ENCODE measurements at regions not wholly inside any gene's neighbourhood (a gene's known extent, or its start where the extent isn't known, plus 50 kb on each side); places are given as distances from the start of the nearest gene placed in this dataset.
"Not testable (repeated sequence)": the region's sequence is repeated elsewhere in the genome, so short reads cannot be mapped to it uniquely, and the experiment has no call there.

DNA sequence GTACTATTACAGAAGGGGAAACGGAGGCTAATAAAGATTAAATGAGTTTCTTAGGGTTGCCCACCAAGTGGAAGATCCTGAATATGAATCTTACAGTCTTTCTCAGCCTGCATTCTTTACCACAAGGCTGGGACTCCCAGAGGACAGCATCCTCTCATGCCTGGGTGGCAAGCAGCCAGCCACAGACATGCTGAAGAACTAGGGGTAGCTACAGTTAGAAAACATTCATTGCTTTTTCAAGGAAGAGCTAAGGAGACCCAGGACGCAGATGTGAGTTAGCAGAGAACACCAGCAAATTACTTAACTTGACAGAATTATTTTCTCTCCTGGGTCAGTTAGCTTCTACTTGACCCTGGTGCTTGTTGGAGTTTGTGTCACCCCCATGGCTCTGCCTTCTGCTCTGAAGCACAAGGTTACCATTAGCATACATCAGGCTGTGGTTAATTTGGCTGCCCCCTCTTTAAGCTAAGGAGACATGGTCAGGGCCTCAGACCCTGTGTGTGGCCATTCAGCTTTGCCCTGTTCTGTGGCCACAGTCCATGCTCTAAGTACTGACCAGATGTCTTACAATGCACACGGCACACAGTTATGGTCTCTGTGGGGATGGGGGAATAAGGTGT, 132.3 kb upstream of the TNP1 start:
- H3K36me3 ChIP-seq (ENCODE audit: control insufficient read depth in 5 of 5, insufficient read depth in 5 of 5, low read length in 5 of 5), result no peaks in the 10 kb centered on the region
- H3K27ac ChIP-seq (ENCODE audit: low read depth, low read length), result no peak overlapping the region
- H3K9me3 ChIP-seq (ENCODE audit: control insufficient read depth in 5 of 5, low read length in 5 of 5), result no peaks in the 10 kb centered on the region
- H3K9ac ChIP-seq (ENCODE audit: low read length in 5 of 5), result no peak overlapping the region
- H3K4me3 ChIP-seq (ENCODE audit: low read depth in 1 of 5, low read length in 5 of 5), result no peak overlapping the region
- H3K4me1 ChIP-seq (ENCODE audit: control insufficient read depth in 5 of 5, insufficient read depth in 5 of 5, low read length in 5 of 5), result peaks cover 3 to 25% (median 21%) of the 10 kb centered on the region in 5 donors
- H3K27me3 ChIP-seq (ENCODE audit: control insufficient read depth in 5 of 5, insufficient read depth in 4 of 5, low read length in 5 of 5), result peaks cover 0 to 9% (median 0%) of the 10 kb centered on the region in 5 donors

DNA sequence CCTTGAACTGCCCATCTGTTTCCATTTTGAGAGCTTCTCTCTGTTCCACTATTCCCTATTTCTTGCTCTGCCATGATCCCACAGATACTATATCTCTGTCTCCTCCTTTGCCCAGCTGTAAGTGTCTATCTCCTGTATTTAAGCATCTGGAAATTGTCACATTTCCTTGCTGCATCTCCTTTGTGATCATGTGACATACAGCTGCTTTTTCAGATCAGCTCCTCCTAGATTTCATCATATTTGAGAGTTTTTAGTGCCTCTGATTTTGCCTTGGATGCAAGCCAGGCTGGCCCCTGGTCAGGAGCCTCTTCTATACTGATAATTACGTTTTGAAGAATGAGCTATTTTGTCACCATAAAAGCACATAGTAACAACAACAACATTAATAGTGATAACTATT, 131.7 kb upstream of the TNP1 start:
- H3K9ac ChIP-seq (ENCODE audit: low read length in 5 of 5), result no peak overlapping the region
- H3K27me3 ChIP-seq (ENCODE audit: control insufficient read depth in 5 of 5, insufficient read depth in 4 of 5, low read length in 5 of 5), result peaks cover 0 to 9% (median 0%) of the 10 kb centered on the region in 5 donors
- H3K9me3 ChIP-seq (ENCODE audit: control insufficient read depth in 5 of 5, low read length in 5 of 5), result no peaks in the 10 kb centered on the region
- peaks cover 3 to 30% (median 22%) of the 10 kb centered on the region in 5 donors for H3K4me1 ChIP-seq (ENCODE audit: control insufficient read depth in 5 of 5, insufficient read depth in 5 of 5, low read length in 5 of 5)
- H3K27ac ChIP-seq (ENCODE audit: low read depth, low read length), result no peak overlapping the region
- H3K4me3 ChIP-seq (ENCODE audit: low read depth in 1 of 5, low read length in 5 of 5), result no peak overlapping the region
- no peaks in the 10 kb centered on the region for H3K36me3 ChIP-seq (ENCODE audit: control insufficient read depth in 5 of 5, insufficient read depth in 5 of 5, low read length in 5 of 5)

GRCh38 chr2:216989340-216990129, 129.7 kb upstream of the TNP1 start:
- H3K9me3 ChIP-seq (ENCODE audit: control insufficient read depth in 5 of 5, low read length in 5 of 5), result no peaks in the 10 kb centered on the region
- peaks cover 0 to 9% (median 0%) of the 10 kb centered on the region in 5 donors for H3K27me3 ChIP-seq (ENCODE audit: control insufficient read depth in 5 of 5, insufficient read depth in 4 of 5, low read length in 5 of 5)
- no peak overlapping the region for H3K27ac ChIP-seq (ENCODE audit: low read depth, low read length)
- H3K4me1 ChIP-seq (ENCODE audit: control insufficient read depth in 5 of 5, insufficient read depth in 5 of 5, low read length in 5 of 5), result peaks cover 3 to 46% (median 24%) of the 10 kb centered on the region in 5 donors
- no peaks in the 10 kb centered on the region for H3K36me3 ChIP-seq (ENCODE audit: control insufficient read depth in 5 of 5, insufficient read depth in 5 of 5, low read length in 5 of 5)
- no peak overlapping the region for H3K9ac ChIP-seq (ENCODE audit: low read length in 5 of 5)
- H3K4me3 ChIP-seq (ENCODE audit: low read depth in 1 of 5, low read length in 5 of 5), result no peak overlapping the region

GRCh38 chr2:216987252-216987821, 127.5 kb upstream of the TNP1 start:
- H3K4me1 ChIP-seq (ENCODE audit: control insufficient read depth in 5 of 5, insufficient read depth in 5 of 5, low read length in 5 of 5), result peaks cover 3 to 45% (median 20%) of the 10 kb centered on the region in 5 donors
- H3K4me3 ChIP-seq (ENCODE audit: low read depth in 1 of 5, low read length in 5 of 5), result no peak overlapping the region
- peaks cover 0 to 6% (median 0%) of the 10 kb centered on the region in 5 donors for H3K27me3 ChIP-seq (ENCODE audit: control insufficient read depth in 5 of 5, insufficient read depth in 4 of 5, low read length in 5 of 5)
- no peaks in the 10 kb centered on the region for H3K36me3 ChIP-seq (ENCODE audit: control insufficient read depth in 5 of 5, insufficient read depth in 5 of 5, low read length in 5 of 5)
- H3K9me3 ChIP-seq (ENCODE audit: control insufficient read depth in 5 of 5, low read length in 5 of 5), result no peaks in the 10 kb centered on the region
- no peak overlapping the region for H3K27ac ChIP-seq (ENCODE audit: low read depth, low read length)
- H3K9ac ChIP-seq (ENCODE audit: low read length in 5 of 5), result no peak overlapping the region

- Histone ChIP-seq H3K4me3 (ENCODE audit: low read depth in 1 of 5, low read length in 5 of 5) (no peak overlapping the region), H3K36me3 (ENCODE audit: control insufficient read depth in 5 of 5, insufficient read depth in 5 of 5, low read length in 5 of 5) (no peaks in the 10 kb centered on the region), H3K4me1 (ENCODE audit: control insufficient read depth in 5 of 5, insufficient read depth in 5 of 5, low read length in 5 of 5) (peaks cover 0 to 41% (median 20%) of the 10 kb centered on the region in 5 donors), H3K9ac (ENCODE audit: low read length in 5 of 5) (peak overlapping the region in 1 of 5 donors; percentile 19), H3K9me3 (ENCODE audit: control insufficient read depth in 5 of 5, low read length in 5 of 5) (peaks cover 0 to 5% (median 0%) of the 10 kb centered on the region in 5 donors), H3K27ac (ENCODE audit: low read depth, low read length) (no peak overlapping the region), H3K27me3 (ENCODE audit: control insufficient read depth in 5 of 5, insufficient read depth in 4 of 5, low read length in 5 of 5) (no peaks in the 10 kb centered on the region)
Measured at GRCh38 chr2:216985658-216986141, 125.8 kb upstream of the TNP1 start.

GRCh38 chr2:216984937-216985336, 125.1 kb upstream of the TNP1 start:
- Histone ChIP-seq H3K4me1 (ENCODE audit: control insufficient read depth in 5 of 5, insufficient read depth in 5 of 5, low read length in 5 of 5) (peaks cover 0 to 41% (median 20%) of the 10 kb centered on the region in 5 donors), H3K27ac (ENCODE audit: low read depth, low read length) (no peak overlapping the region), H3K9ac (ENCODE audit: low read length in 5 of 5) (no peak overlapping the region), H3K4me3 (ENCODE audit: low read depth in 1 of 5, low read length in 5 of 5) (no peak overlapping the region), H3K27me3 (ENCODE audit: control insufficient read depth in 5 of 5, insufficient read depth in 4 of 5, low read length in 5 of 5) (no peaks in the 10 kb centered on the region), H3K36me3 (ENCODE audit: control insufficient read depth in 5 of 5, insufficient read depth in 5 of 5, low read length in 5 of 5) (no peaks in the 10 kb centered on the region), H3K9me3 (ENCODE audit: control insufficient read depth in 5 of 5, low read length in 5 of 5) (peaks cover 0 to 5% (median 0%) of the 10 kb centered on the region in 5 donors)

GRCh38 chr2:216981951-216982350, 122.1 kb upstream of the TNP1 start:
- H3K27me3 ChIP-seq (ENCODE audit: control insufficient read depth in 5 of 5, insufficient read depth in 4 of 5, low read length in 5 of 5); H3K9me3 ChIP-seq (ENCODE audit: control insufficient read depth in 5 of 5, low read length in 5 of 5): not testable (repeated sequence)

DNA sequence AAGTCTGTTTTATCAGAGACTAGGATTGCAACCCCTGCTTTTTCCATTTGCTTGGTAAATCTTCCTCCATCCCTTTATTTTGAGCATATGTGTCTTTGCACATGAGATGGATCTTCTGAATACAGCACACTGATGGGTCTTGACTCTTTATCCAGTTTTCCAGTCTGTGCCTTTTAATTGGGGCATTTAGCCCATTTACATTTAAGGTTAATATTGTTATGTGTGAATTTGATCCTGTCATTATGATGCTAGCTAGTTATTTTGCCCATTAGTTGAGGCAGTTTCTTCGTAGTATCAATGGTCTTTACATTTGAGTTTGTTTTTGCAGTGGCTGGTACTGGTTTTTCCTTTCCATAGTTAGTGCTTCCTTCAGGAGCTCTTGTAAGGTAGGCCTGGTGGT, 120.6 kb upstream of the TNP1 start:
- not testable (repeated sequence) for H3K9me3 ChIP-seq (ENCODE audit: control insufficient read depth in 5 of 5, low read length in 5 of 5); H3K27ac ChIP-seq (ENCODE audit: low read depth, low read length); H3K9ac ChIP-seq (ENCODE audit: low read length in 5 of 5); H3K27me3 ChIP-seq (ENCODE audit: control insufficient read depth in 5 of 5, insufficient read depth in 4 of 5, low read length in 5 of 5); H3K36me3 ChIP-seq (ENCODE audit: control insufficient read depth in 5 of 5, insufficient read depth in 5 of 5, low read length in 5 of 5); H3K4me3 ChIP-seq (ENCODE audit: low read depth in 1 of 5, low read length in 5 of 5)
- H3K4me1 ChIP-seq (ENCODE audit: control insufficient read depth in 5 of 5, insufficient read depth in 5 of 5, low read length in 5 of 5), result peaks cover 0 to 17% (median 7%) of the 10 kb centered on the region in 5 donors

More at GRCh38 chr2:216981951-216982350, 122.1 kb upstream of the TNP1 start:
- H3K4me3 ChIP-seq (ENCODE audit: low read depth in 1 of 5, low read length in 5 of 5); H3K27ac ChIP-seq (ENCODE audit: low read depth, low read length); H3K36me3 ChIP-seq (ENCODE audit: control insufficient read depth in 5 of 5, insufficient read depth in 5 of 5, low read length in 5 of 5); H3K9ac ChIP-seq (ENCODE audit: low read length in 5 of 5): not testable (repeated sequence)
- H3K4me1 ChIP-seq (ENCODE audit: control insufficient read depth in 5 of 5, insufficient read depth in 5 of 5, low read length in 5 of 5), result peaks cover 0 to 29% (median 10%) of the 10 kb centered on the region in 5 donors

DNA sequence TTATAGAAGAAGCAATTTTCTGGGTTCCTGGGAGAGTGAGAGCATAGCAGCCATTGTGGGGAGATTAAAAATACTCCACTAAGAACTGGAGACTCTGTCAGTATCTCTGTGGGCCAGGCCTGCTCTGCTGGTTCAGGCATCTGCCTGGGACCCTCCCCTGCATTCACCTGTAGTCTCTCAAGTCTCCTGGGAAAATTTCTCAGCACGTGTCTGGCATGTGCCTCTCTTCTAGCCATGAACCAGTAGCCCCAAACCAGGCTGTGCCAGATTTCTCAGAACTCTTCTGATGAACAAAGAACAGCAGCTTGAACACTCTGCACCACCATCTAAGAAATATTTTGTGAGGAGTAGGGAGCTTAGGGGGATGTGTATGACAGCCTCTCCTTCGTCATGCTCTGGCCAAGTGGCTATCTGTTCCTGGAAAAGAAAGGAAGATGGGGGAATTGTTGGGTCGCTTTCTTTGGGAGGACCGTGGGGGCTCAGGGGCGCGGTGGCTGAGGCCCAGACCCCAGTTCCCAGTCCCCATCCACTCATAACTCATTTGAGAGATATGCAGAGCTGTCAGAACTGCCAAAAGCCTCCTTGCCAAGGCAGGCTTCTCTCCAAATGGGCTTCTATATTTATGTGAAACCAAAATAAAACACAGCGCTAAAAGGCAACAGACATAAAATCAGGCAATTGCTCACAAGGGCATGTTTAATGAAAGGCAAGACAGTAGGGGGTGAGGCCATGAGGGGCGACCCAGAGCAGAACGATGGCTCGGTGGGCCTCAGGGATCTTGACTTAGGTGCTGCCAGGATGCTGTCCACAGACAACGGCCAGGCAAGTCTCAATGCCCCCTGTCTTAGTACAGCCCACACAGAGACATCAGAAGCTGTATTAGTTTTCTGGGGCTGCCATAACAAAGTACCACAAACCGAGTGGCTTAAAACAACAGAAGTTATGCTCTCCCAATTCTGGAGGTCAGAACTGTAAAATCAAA, 114.7 kb upstream of the TNP1 start:
- no peak overlapping the region for H3K27ac ChIP-seq (ENCODE audit: low read depth, low read length)
- H3K4me1 ChIP-seq (ENCODE audit: control insufficient read depth in 5 of 5, insufficient read depth in 5 of 5, low read length in 5 of 5), result peaks cover 8 to 36% (median 23%) of the 10 kb centered on the region in 5 donors
- peak overlapping the region in 1 of 5 donors; percentile 7 for H3K4me3 ChIP-seq (ENCODE audit: low read depth in 1 of 5, low read length in 5 of 5)
- H3K9me3 ChIP-seq (ENCODE audit: control insufficient read depth in 5 of 5, low read length in 5 of 5), result no peaks in the 10 kb centered on the region
- no peaks in the 10 kb centered on the region for H3K36me3 ChIP-seq (ENCODE audit: control insufficient read depth in 5 of 5, insufficient read depth in 5 of 5, low read length in 5 of 5)
- H3K9ac ChIP-seq (ENCODE audit: low read length in 5 of 5), result no peak overlapping the region
- no peaks in the 10 kb centered on the region for H3K27me3 ChIP-seq (ENCODE audit: control insufficient read depth in 5 of 5, insufficient read depth in 4 of 5, low read length in 5 of 5)
